UCSD-AML1 (cell line): ENCODE measurements at regions not wholly inside any gene's neighbourhood (a gene's known extent, or its start where the extent isn't known, plus 50 kb on each side); places are given as distances from the start of the nearest gene placed in this dataset.

ENCODE experiments used
- DNase-seq: peaks from one replicate; lab custom pipeline; 2025; ENCODE audit not compliant: unreplicated experiment; lab: John Stamatoyannopoulos, UW

GRCh38 chr10:105925045-105925785, 1239.3 kb downstream of the SORCS1 start:
- no peak for DNase-seq

GRCh38 chr10:105921348-105921747, 1243.2 kb downstream of the SORCS1 start:
- no peak for DNase-seq

GRCh38 chr10:105914432-105914831, 1250.1 kb downstream of the SORCS1 start:
- no peak for DNase-seq

- no peak for DNase-seq
Measured at GRCh38 chr10:105908701-105909100, 1255.8 kb downstream of the SORCS1 start.

- no peak for DNase-seq
Measured at GRCh38 chr10:105885495-105885894, 1244.4 kb downstream of the SORCS3 start.

GRCh38 chr10:105879401-105879800, 1238.3 kb downstream of the SORCS3 start:
- DNase-seq = no peak

GRCh38 chr10:105875050-105875449, 1234.0 kb downstream of the SORCS3 start:
- no peak for DNase-seq

GRCh38 chr10:105872665-105873064, 1231.6 kb downstream of the SORCS3 start:
- no peak for DNase-seq

GRCh38 chr10:105868935-105869334, 1227.8 kb downstream of the SORCS3 start:
- DNase-seq = no peak

GRCh38 chr10:105864854-105865253, 1223.8 kb downstream of the SORCS3 start:
- DNase-seq = no peak

GRCh38 chr10:105857268-105858264, 1216.5 kb downstream of the SORCS3 start:
- DNase-seq = no peak

- no peak for DNase-seq
Measured at GRCh38 chr10:105855791-105856190, 1214.7 kb downstream of the SORCS3 start.

- no peak for DNase-seq
Measured at GRCh38 chr10:105844676-105845570, 1203.8 kb downstream of the SORCS3 start.

- DNase-seq = no peak
Measured at GRCh38 chr10:105844241-105844640, 1203.2 kb downstream of the SORCS3 start.

GRCh38 chr10:105843786-105844185, 1202.7 kb downstream of the SORCS3 start:
- no peak for DNase-seq

- no peak for DNase-seq
Measured at GRCh38 chr10:105840288-105840770, 1199.2 kb downstream of the SORCS3 start.

- DNase-seq = no peak
Measured at GRCh38 chr10:105838392-105838791, 1197.3 kb downstream of the SORCS3 start.

- no peak for DNase-seq
Measured at GRCh38 chr10:105837951-105838350, 1196.9 kb downstream of the SORCS3 start.

- DNase-seq = no peak
Measured at GRCh38 chr10:105834261-105835059, 1193.4 kb downstream of the SORCS3 start.

- DNase-seq = no peak
Measured at GRCh38 chr10:105827133-105827532, 1186.0 kb downstream of the SORCS3 start.
